Head of caudate nucleus (tissue), 42 donors: ENCODE measurements at regions not wholly inside any gene's neighbourhood (a gene's known extent, or its start where the extent isn't known, plus 50 kb on each side); places are given as distances from the start of the nearest gene placed in this dataset.

Experiments
- DNase-seq, 42 donors: peaks; one replicate each; pipeline versions ENCODE4 v3.0.0 to v3.0.0-alpha.2; 2020 to 2021; ENCODE audit warnings: mixed read lengths in 7 of 42
- intact Hi-C: fragments of 100-400 bp; cut with DNase I; formaldehyde crosslinking; loops from one replicate; pipeline ENCODE4 v1.15.0; 2022

GRCh38 chr10:125555743-125556142 is 127.2 kb downstream of the TEX36 start:
- DNase-seq = no peak
- intact Hi-C loops = no loop called here

DNA sequence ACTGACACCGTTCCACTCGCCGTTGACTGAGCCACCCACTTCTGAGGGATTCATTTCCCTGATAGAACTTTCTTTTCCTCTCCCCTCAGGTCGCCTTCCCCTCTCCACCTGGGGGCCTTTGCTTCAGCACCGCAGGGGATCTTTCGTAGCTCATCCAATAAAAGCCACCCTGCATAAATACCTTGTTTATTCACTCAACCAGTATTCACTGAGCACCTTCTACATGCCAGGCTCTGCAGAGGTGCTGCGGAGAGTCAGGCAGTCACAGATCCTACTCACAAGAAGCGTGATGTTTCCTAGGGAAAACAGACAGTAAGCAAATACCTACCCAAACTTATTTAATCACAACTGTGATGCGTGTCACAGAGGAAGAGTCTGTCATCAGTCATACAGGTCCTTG is 127.7 kb downstream of the TEX36 start:
- intact Hi-C loops = no loop called here
- no peak for DNase-seq

DNA sequence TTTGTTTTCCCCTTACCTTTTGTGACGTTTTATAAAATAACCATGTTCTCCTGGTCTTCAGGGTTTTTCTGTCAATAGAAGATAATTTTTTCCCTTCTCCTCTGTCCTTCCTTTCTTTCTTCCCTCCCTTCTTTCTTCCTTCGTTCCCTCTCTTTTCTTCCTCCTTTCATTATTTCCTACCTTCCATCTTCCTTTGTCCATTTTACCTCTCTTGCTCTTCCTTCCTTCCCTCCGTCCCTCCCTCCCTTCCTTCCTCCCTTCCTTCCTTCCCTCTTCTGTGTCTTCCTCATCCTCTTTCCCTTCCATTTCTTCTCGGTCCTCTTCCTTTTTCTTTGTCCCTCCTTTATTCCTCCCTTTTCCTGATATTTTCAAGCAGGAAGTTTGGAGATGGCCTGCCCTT is 128.2 kb downstream of the TEX36 start:
- no peak for DNase-seq
- intact Hi-C loops = no loop called here

DNA sequence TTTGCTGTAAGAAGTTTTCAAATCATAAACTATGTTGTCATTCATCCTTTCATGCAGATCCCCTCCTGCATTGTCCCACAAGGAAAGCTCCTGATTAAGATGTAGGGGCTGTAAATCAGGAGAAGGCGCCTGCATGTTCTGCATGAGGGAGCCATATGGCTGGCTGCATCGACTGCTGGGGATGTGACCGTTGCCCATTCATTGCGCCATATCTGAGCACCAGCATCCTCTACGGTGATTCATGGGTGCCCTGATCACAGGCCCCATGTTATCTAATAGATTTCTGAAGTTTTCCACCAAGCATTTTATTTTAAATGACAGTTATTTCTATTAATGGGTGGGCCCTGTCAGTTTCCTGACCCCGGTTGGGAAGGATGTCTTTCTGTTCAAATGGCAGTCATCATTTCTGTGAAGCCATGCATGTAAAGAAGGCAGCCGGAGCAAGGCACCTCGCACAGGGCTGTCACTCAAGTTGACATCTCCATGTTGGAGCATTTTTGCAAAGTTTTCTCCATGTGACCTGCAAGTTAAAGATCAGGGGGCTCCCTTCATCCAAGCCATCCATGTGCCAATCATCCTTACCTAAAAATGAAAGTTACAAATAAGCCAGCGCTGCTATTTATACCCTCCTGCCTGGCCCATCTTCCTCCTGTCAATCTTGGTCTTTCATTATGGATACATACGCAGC is 128.8 kb downstream of the TEX36 start:
- intact Hi-C loops = no loop called here
- no peak for DNase-seq

DNA sequence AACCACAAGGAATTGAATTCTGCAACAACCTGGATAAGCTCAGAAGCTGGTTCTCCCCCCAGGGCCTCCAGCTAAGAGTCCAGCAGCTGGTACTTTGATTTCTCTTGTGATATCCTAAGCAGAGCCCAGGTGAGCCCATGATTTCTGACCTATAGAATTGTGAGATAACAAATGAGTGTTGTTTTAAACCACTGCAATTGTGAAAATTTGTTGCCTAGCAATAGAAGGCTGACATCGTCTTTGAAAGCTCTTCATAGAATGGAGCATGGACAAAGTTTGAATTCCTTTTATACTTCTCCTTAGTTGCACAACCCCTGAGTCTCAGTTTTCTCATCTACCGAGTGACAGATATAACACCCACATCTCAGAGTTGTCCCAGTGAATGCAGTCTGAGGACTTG is 129.9 kb downstream of the TEX36 start:
- no peak for DNase-seq
- intact Hi-C loops = no loop called here

GRCh38 chr10:125551247-125551646 is 131.7 kb downstream of the TEX36 start:
- intact Hi-C loops = no loop called here
- DNase-seq = no peak

DNA sequence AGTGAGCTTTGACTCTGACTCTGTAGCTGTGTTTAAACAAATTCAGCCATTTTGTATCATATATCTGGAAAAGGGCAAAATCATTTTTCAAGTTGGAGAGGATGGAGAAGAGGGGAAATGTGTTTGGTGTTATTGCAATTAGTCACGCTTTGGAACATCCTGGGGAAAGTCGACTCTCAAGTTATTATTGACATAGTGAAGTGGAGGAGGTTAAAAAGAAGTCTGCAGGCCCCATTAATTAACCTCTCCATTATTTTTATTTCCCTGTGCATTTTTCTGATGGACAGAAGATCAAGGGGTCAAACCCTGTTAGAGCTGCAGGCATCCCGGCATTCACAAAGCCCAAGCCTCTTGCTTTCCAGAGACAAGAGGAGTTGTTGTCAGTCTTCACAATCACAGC is 132.6 kb downstream of the TEX36 start:
- intact Hi-C loops = no loop called here

DNA sequence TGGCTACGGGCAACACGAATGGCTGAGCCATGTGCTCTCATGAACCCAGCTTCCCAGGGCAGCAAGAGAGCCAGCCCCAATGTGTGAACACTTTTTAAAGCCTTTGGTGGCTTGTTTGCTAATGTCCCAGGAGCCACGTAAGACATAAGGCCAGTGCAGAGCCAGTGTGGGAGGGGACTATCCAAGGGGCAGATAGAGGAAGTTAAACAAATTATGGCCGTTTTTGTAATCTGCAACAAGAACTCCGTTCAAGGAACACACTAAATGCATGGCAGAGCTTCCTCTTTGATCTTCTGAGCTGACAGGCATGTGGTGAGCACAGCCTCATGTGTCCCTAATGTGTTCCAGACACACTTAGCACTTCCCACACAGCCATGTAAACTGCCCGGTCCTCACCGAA is 133.3 kb downstream of the TEX36 start:
- intact Hi-C loops = no loop called here
- DNase-seq = peak in 1 of 42 donors; percentile 23

More for the DNA sequence above, 132.6 kb downstream of the TEX36 start:
- no peak for DNase-seq

- peak in 1 of 42 donors; percentile 32 for DNase-seq
- intact Hi-C loops = no loop called here
Observed at GRCh38 chr10:125548878-125549277, 134.1 kb downstream of the TEX36 start.

DNA sequence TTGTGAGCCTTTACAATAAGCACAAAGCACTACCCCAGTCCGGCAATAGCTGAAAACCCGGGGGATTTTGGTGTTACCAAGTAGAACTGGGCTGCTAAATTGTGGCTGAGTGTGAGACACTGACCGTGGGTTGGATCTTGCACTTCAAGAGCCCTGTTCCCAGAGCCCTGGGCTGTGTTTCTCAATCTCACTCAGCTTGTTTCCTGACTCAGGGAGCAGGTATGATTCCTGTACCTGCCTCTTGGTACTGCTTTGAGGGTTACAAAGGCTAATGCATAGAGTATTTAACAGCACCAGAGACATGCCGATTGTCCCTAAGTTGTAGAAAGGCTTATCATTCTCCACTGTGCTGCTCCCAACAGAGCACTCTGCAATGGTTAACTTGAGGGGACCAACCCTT is 134.6 kb downstream of the TEX36 start:
- peak in 1 of 42 donors; percentile 16 for DNase-seq
- intact Hi-C loops = no loop called here

- intact Hi-C loops = no loop called here
- DNase-seq = no peak
Observed at GRCh38 chr10:125547010-125547650, 135.8 kb downstream of the TEX36 start.

DNA sequence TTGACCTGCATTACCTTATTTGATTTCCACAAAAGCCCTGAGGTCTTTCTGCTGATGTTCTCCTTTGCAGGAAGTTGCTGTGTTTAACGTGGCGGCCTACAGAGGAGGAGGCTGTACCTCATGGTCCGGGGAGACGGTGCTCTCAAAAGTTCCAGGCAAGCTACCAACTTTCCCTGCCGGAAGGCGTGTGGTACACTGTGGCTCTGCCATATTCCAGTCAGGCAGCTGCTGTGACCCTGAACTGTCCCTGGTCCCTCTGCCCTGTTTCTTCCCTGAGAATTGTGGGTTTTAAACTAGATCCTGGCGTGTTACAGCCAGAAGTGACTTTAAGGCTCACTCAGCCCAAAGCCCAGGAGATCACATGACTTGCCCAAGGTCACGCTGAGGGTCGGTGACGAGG is 139.2 kb downstream of the TEX36 start:
- intact Hi-C loops = no loop called here
- DNase-seq = peak in 1 of 42 donors; percentile 6

- peak in 9 of 42 donors; percentile 7 to 29 (median 21) for DNase-seq
- intact Hi-C loops = no loop called here
Observed at GRCh38 chr10:125538947-125539731, 143.8 kb downstream of the TEX36 start.

GRCh38 chr10:125536236-125536635 is 146.7 kb downstream of the TEX36 start:
- DNase-seq = no peak
- intact Hi-C loops = no loop called here

DNA sequence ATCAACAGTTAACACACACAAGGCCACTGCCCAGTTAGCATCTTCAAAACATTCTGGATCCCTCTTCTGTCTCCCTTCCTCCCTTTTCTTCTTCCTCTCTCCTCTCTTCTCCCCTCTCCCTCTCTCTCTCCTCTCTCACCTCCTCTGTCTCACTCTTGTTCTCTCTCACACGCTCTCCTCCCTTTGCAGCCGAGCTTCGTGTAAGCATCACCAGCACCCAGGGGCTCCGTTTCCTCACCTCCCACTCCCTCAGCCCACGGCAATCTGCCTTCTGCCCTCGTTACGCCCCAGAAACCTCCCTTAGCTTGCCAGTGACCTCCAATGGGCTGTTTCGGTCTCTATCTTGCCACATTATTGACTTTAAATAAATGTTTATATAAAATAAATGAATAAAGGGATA is 147.4 kb downstream of the TEX36 start:
- peak in 1 of 42 donors; percentile 25 for DNase-seq
- intact Hi-C loops = no loop called here

DNA sequence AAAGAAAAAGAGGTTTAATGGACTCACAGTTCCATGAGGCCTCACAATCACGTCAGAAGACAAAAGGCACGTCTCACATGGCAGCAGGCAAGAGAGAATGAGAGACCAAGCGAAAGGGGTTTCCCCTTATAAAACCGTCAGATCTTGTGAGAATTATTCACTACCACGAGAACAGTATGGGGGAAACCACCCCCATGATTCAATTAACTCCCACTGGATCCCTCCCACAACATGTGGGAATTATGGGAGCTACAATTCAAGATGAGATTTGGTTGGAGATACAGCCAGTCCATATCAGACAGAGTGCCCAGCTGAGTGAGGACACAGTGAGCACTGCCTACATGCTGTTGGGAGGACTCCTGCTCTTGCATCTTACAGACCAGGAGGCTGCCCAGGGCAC is 148.4 kb downstream of the TEX36 start:
- DNase-seq = peak in 1 of 42 donors; percentile 5
- intact Hi-C loops = no loop called here

DNA sequence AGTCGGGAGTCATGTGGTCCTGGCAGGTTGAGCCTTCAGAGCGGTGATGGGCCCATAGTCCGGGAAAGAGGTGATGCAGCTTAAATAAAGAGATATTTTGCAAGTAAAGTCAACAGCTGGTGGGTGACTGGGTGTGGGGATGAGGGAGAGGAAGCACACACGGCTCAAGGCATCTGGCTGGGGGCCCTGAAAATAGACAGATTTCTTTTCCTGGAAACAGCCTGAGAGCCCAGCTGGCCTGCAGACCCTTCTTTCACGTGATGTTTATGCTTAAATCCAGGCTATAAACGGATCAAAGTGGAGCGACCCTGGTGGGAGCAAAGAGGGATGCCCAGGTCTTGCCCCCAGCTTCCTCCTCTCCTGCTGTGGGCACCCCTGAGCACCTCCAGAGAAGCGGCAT is 149.1 kb downstream of the TEX36 start:
- no peak for DNase-seq
- intact Hi-C loops = no loop called here

- intact Hi-C loops = no loop called here
- no peak for DNase-seq
Observed at GRCh38 chr10:125531465-125531864, 151.5 kb downstream of the TEX36 start.

GRCh38 chr10:125523347-125523746 is 159.6 kb downstream of the TEX36 start:
- DNase-seq = no peak
- intact Hi-C loops = no loop called here
